ENCODE measurements at regions not wholly inside any gene's neighbourhood (a gene's known extent, or its start where the extent isn't known, plus 50 kb on each side); places are given as distances from the start of the nearest gene placed in this dataset.

DNA sequence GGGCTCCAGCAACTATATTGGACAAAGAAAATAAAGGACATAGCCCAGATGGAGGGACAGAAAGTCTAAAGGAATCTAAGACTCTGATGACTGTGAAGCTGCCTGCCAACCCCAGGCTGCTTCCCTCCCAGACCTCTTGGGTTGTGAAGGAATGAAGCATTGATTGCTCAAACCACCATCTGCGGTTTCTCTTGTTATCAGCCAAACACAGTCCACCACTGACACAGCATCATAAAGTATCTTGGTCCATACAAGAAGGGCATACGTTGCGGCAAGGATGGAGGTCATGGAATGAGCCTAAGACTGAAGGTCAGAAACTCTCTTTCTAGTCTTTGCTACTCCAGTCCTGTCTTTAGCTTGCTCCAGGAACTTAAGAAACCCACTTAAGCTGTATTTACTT, 58.5 kb upstream of the PLXNC1 start:
- Histone ChIP-seq H3K4me3 (no peak overlapping the region), H3K27me3 (no peaks in the 10 kb centered on the region), H3K27ac (no peak overlapping the region), H3K4me1 (no peaks in the 10 kb centered on the region), H3K9me3 (no peaks in the 10 kb centered on the region), H3K36me3 (no peaks in the 10 kb centered on the region)
- TF ChIP-seq, protein P1, sequence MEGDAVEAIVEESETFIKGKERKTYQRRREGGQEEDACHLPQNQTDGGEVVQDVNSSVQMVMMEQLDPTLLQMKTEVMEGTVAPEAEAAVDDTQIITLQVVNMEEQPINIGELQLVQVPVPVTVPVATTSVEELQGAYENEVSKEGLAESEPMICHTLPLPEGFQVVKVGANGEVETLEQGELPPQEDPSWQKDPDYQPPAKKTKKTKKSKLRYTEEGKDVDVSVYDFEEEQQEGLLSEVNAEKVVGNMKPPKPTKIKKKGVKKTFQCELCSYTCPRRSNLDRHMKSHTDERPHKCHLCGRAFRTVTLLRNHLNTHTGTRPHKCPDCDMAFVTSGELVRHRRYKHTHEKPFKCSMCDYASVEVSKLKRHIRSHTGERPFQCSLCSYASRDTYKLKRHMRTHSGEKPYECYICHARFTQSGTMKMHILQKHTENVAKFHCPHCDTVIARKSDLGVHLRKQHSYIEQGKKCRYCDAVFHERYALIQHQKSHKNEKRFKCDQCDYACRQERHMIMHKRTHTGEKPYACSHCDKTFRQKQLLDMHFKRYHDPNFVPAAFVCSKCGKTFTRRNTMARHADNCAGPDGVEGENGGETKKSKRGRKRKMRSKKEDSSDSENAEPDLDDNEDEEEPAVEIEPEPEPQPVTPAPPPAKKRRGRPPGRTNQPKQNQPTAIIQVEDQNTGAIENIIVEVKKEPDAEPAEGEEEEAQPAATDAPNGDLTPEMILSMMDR (IDR thresholded peaks at IDR 0.05) = no peak
- DNase-seq (ENCODE audit: extremely low spot score in 2 of 2) = no peak
- intact Hi-C loops (cut with DNase I) = loop anchor here (10.0 kb wide), 1 partner anchor 195 kb away; no protein-coding TSS in a partner anchor

DNA sequence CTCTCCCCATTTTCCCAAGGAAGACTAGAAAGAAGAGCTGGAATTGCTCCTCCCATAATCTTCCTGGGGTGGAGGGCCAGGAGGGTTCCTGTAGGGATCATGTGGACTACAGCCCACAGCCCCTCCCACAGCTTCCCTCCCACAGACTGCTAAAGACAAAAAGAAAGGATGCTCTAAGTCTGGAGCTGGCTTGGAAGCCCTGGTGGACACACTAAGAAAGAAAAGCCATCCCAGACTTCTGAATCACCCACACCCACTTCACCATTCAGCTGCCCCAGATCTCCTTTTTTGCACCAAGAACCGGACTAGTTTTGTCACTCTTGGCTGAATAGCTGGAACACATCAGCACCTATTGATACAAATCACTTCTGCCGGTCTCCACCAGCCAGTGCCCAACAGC, 56.8 kb upstream of the PLXNC1 start:
- Histone ChIP-seq H3K9me3 (no peaks in the 10 kb centered on the region), H3K4me3 (no peak overlapping the region), H3K27ac (no peak overlapping the region), H3K36me3 (no peaks in the 10 kb centered on the region), H3K4me1 (no peaks in the 10 kb centered on the region), H3K27me3 (no peaks in the 10 kb centered on the region)
- DNase-seq (ENCODE audit: extremely low spot score in 2 of 2) = no peak
- intact Hi-C loops (cut with DNase I) = loop anchor here (10.0 kb wide), 1 partner anchor 197 kb away; no protein-coding TSS in a partner anchor
- TF ChIP-seq POLR2AphosphoS5 (IDR thresholded peaks at IDR 0.05; ENCODE audit: insufficient read depth in 1 of 2, low read depth in 1 of 2) = no peak
- TF ChIP-seq, protein P1 (IDR thresholded peaks at IDR 0.05) = no peak
- no peak for TF ChIP-seq POLR2A (IDR thresholded peaks at IDR 0.05)

DNA sequence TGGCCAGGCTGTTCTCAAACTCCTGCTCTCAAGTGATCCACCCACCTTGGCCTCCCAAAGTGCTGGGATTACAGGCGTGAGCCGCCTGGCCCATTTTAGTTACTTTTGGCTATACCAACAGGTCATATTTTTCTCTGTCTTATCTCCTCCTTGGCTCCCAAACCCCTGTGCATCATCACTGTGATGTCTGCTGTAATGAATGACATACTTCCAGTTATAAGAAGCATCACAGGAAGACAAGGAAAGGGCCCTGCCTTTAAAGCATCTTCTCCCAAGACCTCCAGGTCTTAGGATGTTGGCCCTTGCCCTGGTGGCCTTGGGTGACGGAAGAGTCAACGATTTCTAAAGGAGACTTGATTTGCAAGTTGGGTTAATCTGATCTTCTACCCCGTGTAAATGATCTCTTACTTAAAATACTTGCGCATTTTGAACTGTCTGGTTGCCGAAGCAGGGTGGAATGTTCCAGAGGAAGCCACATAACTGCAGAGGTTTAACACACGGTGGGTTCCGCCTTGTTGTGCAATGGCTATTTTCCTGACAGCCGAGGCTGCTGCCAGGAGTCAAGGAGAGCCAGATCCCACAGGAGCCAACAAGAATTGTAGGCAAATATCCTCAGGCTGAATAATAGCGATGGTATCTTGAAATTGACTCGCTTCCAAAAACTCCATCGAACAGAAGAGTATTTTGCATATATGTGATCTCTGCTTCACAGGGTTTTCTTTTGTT, 55.7 kb upstream of the PLXNC1 start:
- peak in 1 of 2 donors; percentile 47 for TF ChIP-seq POLR2AphosphoS5 (IDR thresholded peaks at IDR 0.05; ENCODE audit: insufficient read depth in 1 of 2, low read depth in 1 of 2)
- TF ChIP-seq POLR2A (IDR thresholded peaks at IDR 0.05) = no peak
- TF ChIP-seq, protein P1 (IDR thresholded peaks at IDR 0.05) = no peak
- intact Hi-C loops (cut with DNase I) = loop anchor here (10.0 kb wide), 1 partner anchor 198 kb away; no protein-coding TSS in a partner anchor
- Histone ChIP-seq H3K36me3 (no peaks in the 10 kb centered on the region), H3K4me1 (no peaks in the 10 kb centered on the region), H3K27ac (peak overlapping the region; percentile 2), H3K4me3 (no peak overlapping the region), H3K9me3 (no peaks in the 10 kb centered on the region), H3K27me3 (no peaks in the 10 kb centered on the region)
- no peak for DNase-seq (ENCODE audit: extremely low spot score in 2 of 2)

DNA sequence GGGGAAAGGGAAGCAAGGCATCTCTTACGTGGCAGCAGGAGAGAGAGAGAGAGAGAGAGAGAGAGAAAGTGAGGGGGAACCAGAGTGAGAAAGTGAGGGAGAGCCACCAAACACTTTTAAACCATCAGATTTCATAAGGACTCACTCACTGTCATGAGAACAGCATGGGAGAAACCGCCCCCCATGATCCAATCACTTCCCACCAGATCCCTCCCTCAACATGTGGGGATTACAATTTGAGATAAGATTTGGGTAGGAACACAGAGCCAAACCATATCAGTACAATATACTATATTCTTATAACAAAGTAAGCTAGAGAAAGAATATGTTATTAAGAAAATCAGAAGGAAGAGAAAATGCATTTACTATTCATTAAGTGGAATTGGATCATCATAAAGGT, 53.7 kb upstream of the PLXNC1 start:
- intact Hi-C loops (cut with DNase I) = loop anchor here (10.0 kb wide), 1 partner anchor 200 kb away; no protein-coding TSS in a partner anchor
- no peaks in the 10 kb centered on the region for H3K4me1 ChIP-seq

More for the DNA sequence above, 53.7 kb upstream of the PLXNC1 start:
- H3K27ac ChIP-seq = no peak overlapping the region
- no peak for DNase-seq (ENCODE audit: extremely low spot score in 2 of 2)
- H3K4me3 ChIP-seq = no peak overlapping the region
- H3K9me3 ChIP-seq = no peaks in the 10 kb centered on the region
- H3K36me3 ChIP-seq = no peaks in the 10 kb centered on the region
- no peak for TF ChIP-seq POLR2A (IDR thresholded peaks at IDR 0.05)
- no peak for TF ChIP-seq POLR2AphosphoS5 (IDR thresholded peaks at IDR 0.05; ENCODE audit: insufficient read depth in 1 of 2, low read depth in 1 of 2)
- TF ChIP-seq, protein P1 (IDR thresholded peaks at IDR 0.05) = no peak
- H3K27me3 ChIP-seq = no peaks in the 10 kb centered on the region
